IPS-15b (cell line): ENCODE measurements at regions not wholly inside any gene's neighbourhood (a gene's known extent, or its start where the extent isn't known, plus 50 kb on each side); places are given as distances from the start of the nearest gene placed in this dataset.

Source experiments
- H3K27me3 ChIP-seq: one replicate; pipeline ENCODE4 v1.6.1; 2013; ENCODE audit warnings: low read length; ENCODE audit not compliant: control insufficient read depth, insufficient read depth
- H3K36me3 ChIP-seq: one replicate; pipeline ENCODE4 v1.6.1; 2013; ENCODE audit warnings: low read length; ENCODE audit not compliant: control insufficient read depth, insufficient read depth
- H3K4me1 ChIP-seq: one replicate; pipeline ENCODE4 v1.6.1; 2013; ENCODE audit warnings: mild to moderate bottlenecking, low read length; ENCODE audit not compliant: control insufficient read depth, insufficient read depth
- H3K4me3 ChIP-seq: one replicate; pipeline ENCODE4 v1.5.1; 2013; ENCODE audit warnings: low read depth, low read length
- H3K9ac ChIP-seq: one replicate; pipeline ENCODE4 v1.6.1; 2013; ENCODE audit warnings: low read depth, mild to moderate bottlenecking, low read length
- H3K9me3 ChIP-seq: one replicate; pipeline ENCODE4 v1.6.1; 2013; ENCODE audit warnings: mild to moderate bottlenecking, low read length; ENCODE audit not compliant: control insufficient read depth, insufficient read depth

GRCh38 chr5:125290935-125291334 is 544.5 kb upstream of the ZNF608 start:
- no peaks in the 10 kb centered on the region for H3K9me3 ChIP-seq

GRCh38 chr5:125291447-125291846 is 545.0 kb upstream of the ZNF608 start:
- no peak overlapping the region for H3K4me3 ChIP-seq
- no peaks in the 10 kb centered on the region for H3K4me1 ChIP-seq
- no peaks in the 10 kb centered on the region for H3K9me3 ChIP-seq
- H3K27me3 ChIP-seq, result no peaks in the 10 kb centered on the region
- H3K9ac ChIP-seq, result no peak overlapping the region
- no peaks in the 10 kb centered on the region for H3K36me3 ChIP-seq

More at GRCh38 chr5:125290935-125291334, 544.5 kb upstream of the ZNF608 start:
- Histone ChIP-seq H3K36me3 (no peaks in the 10 kb centered on the region), H3K4me3 (no peak overlapping the region), H3K9ac (no peak overlapping the region), H3K27me3 (no peaks in the 10 kb centered on the region), H3K4me1 (no peaks in the 10 kb centered on the region)

- H3K9me3 ChIP-seq, result no peaks in the 10 kb centered on the region
- H3K4me1 ChIP-seq, result peaks cover 3% of the 10 kb centered on the region
- no peak overlapping the region for H3K4me3 ChIP-seq
- H3K36me3 ChIP-seq, result no peaks in the 10 kb centered on the region
- no peak overlapping the region for H3K9ac ChIP-seq
- no peaks in the 10 kb centered on the region for H3K27me3 ChIP-seq
Measured at GRCh38 chr5:125293223-125293622, 546.8 kb upstream of the ZNF608 start.

GRCh38 chr5:125293726-125294125 is 547.3 kb upstream of the ZNF608 start:
- no peaks in the 10 kb centered on the region for H3K27me3 ChIP-seq
- H3K4me1 ChIP-seq, result peaks cover 5% of the 10 kb centered on the region
- no peaks in the 10 kb centered on the region for H3K36me3 ChIP-seq

GRCh38 chr5:125294844-125295243 is 548.4 kb upstream of the ZNF608 start:
- no peaks in the 10 kb centered on the region for H3K27me3 ChIP-seq
- no peak overlapping the region for H3K4me3 ChIP-seq
- H3K9me3 ChIP-seq, result no peaks in the 10 kb centered on the region
- no peak overlapping the region for H3K9ac ChIP-seq
- H3K4me1 ChIP-seq, result peaks cover 5% of the 10 kb centered on the region
- no peaks in the 10 kb centered on the region for H3K36me3 ChIP-seq

More at GRCh38 chr5:125293726-125294125, 547.3 kb upstream of the ZNF608 start:
- Histone ChIP-seq H3K9me3 (no peaks in the 10 kb centered on the region), H3K4me3 (no peak overlapping the region), H3K9ac (no peak overlapping the region)

- no peaks in the 10 kb centered on the region for H3K27me3 ChIP-seq
- H3K36me3 ChIP-seq, result no peaks in the 10 kb centered on the region
- peaks cover 5% of the 10 kb centered on the region for H3K4me1 ChIP-seq
- H3K9ac ChIP-seq, result no peak overlapping the region
- H3K4me3 ChIP-seq, result no peak overlapping the region
- no peaks in the 10 kb centered on the region for H3K9me3 ChIP-seq
Measured at GRCh38 chr5:125295405-125295872, 549.0 kb upstream of the ZNF608 start.

- H3K9ac ChIP-seq, result no peak overlapping the region
- no peaks in the 10 kb centered on the region for H3K36me3 ChIP-seq
- H3K4me1 ChIP-seq, result peaks cover 5% of the 10 kb centered on the region
- no peaks in the 10 kb centered on the region for H3K27me3 ChIP-seq
- H3K4me3 ChIP-seq, result no peak overlapping the region
- H3K9me3 ChIP-seq, result no peaks in the 10 kb centered on the region
Measured at GRCh38 chr5:125298258-125298657, 551.8 kb upstream of the ZNF608 start.

GRCh38 chr5:125298746-125299379 is 552.4 kb upstream of the ZNF608 start:
- Histone ChIP-seq H3K4me3 (no peak overlapping the region), H3K9me3 (no peaks in the 10 kb centered on the region), H3K36me3 (no peaks in the 10 kb centered on the region), H3K27me3 (no peaks in the 10 kb centered on the region), H3K9ac (no peak overlapping the region), H3K4me1 (peaks cover 5% of the 10 kb centered on the region)

GRCh38 chr5:125301711-125302110 is 555.3 kb upstream of the ZNF608 start:
- no peak overlapping the region for H3K4me3 ChIP-seq

GRCh38 chr5:125302577-125302976 is 556.1 kb upstream of the ZNF608 start:
- peaks cover 5% of the 10 kb centered on the region for H3K4me1 ChIP-seq
- no peaks in the 10 kb centered on the region for H3K27me3 ChIP-seq
- no peak overlapping the region for H3K4me3 ChIP-seq
- H3K9me3 ChIP-seq, result no peaks in the 10 kb centered on the region
- H3K36me3 ChIP-seq, result no peaks in the 10 kb centered on the region
- no peak overlapping the region for H3K9ac ChIP-seq

More at GRCh38 chr5:125301711-125302110, 555.3 kb upstream of the ZNF608 start:
- Histone ChIP-seq H3K9me3 (no peaks in the 10 kb centered on the region), H3K27me3 (no peaks in the 10 kb centered on the region), H3K36me3 (no peaks in the 10 kb centered on the region), H3K4me1 (peaks cover 5% of the 10 kb centered on the region), H3K9ac (no peak overlapping the region)

- H3K27me3 ChIP-seq, result no peaks in the 10 kb centered on the region
- H3K4me1 ChIP-seq, result no peaks in the 10 kb centered on the region
- H3K9ac ChIP-seq, result no peak overlapping the region
- H3K9me3 ChIP-seq, result no peaks in the 10 kb centered on the region
- no peak overlapping the region for H3K4me3 ChIP-seq
- H3K36me3 ChIP-seq, result no peaks in the 10 kb centered on the region
Measured at GRCh38 chr5:125306741-125307140, 560.3 kb upstream of the ZNF608 start.

GRCh38 chr5:125310749-125311148 is 564.3 kb upstream of the ZNF608 start:
- Histone ChIP-seq H3K36me3 (no peaks in the 10 kb centered on the region), H3K4me3 (no peak overlapping the region), H3K9me3 (peaks cover 7% of the 10 kb centered on the region), H3K27me3 (no peaks in the 10 kb centered on the region), H3K9ac (no peak overlapping the region), H3K4me1 (no peaks in the 10 kb centered on the region)
